ENCODE measurements at regions not wholly inside any gene's neighbourhood (a gene's known extent, or its start where the extent isn't known, plus 50 kb on each side); places are given as distances from the start of the nearest gene placed in this dataset.

- TF ChIP-seq, protein P1, sequence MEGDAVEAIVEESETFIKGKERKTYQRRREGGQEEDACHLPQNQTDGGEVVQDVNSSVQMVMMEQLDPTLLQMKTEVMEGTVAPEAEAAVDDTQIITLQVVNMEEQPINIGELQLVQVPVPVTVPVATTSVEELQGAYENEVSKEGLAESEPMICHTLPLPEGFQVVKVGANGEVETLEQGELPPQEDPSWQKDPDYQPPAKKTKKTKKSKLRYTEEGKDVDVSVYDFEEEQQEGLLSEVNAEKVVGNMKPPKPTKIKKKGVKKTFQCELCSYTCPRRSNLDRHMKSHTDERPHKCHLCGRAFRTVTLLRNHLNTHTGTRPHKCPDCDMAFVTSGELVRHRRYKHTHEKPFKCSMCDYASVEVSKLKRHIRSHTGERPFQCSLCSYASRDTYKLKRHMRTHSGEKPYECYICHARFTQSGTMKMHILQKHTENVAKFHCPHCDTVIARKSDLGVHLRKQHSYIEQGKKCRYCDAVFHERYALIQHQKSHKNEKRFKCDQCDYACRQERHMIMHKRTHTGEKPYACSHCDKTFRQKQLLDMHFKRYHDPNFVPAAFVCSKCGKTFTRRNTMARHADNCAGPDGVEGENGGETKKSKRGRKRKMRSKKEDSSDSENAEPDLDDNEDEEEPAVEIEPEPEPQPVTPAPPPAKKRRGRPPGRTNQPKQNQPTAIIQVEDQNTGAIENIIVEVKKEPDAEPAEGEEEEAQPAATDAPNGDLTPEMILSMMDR (IDR thresholded peaks at IDR 0.05) = no peak
- TF ChIP-seq POLR2A (IDR thresholded peaks at IDR 0.05) = no peak
Measured at GRCh38 chr4:33111117-33111516, 2390.9 kb downstream of the PCDH7 start.

All from right lobe of liver (tissue), 4 donors.